Chondrocyte (in vitro differentiated cells): ENCODE measurements at regions not wholly inside any gene's neighbourhood (a gene's known extent, or its start where the extent isn't known, plus 50 kb on each side); places are given as distances from the start of the nearest gene placed in this dataset.
"Not testable (repeated sequence)": the region's sequence is repeated elsewhere in the genome, so short reads cannot be mapped to it uniquely, and the experiment has no call there.

Source experiments
- DNase-seq: peaks from one replicate; pipeline ENCODE4 v3.0.0; 2021; ENCODE audit warnings: mixed read lengths, low spot score
- H3K27ac Mint-ChIP-seq: one replicate; pipeline ENCODE4 v1.8.0; 2021; ENCODE audit warnings: mild to moderate bottlenecking, moderate library complexity, mixed read lengths; ENCODE audit not compliant: unreplicated experiment
- H3K27me3 Mint-ChIP-seq: 2 replicates; pipeline ENCODE4 v1.8.0; 2021; ENCODE audit warnings: low read depth, mixed read lengths
- H3K36me3 Mint-ChIP-seq: 2 replicates; pipeline ENCODE4 v1.8.0; 2021; ENCODE audit warnings: low read depth, mixed read lengths
- H3K4me1 Mint-ChIP-seq: 2 replicates; pipeline ENCODE4 v1.8.0; 2021; ENCODE audit warnings: low read depth, mild to moderate bottlenecking, mixed read lengths
- H3K4me3 Mint-ChIP-seq: one replicate; pipeline ENCODE4 v1.8.0; 2021; ENCODE audit warnings: mild to moderate bottlenecking, moderate library complexity, mixed read lengths; ENCODE audit not compliant: unreplicated experiment
- H3K9me3 Mint-ChIP-seq: 2 replicates; pipeline ENCODE4 v1.8.0; 2021; ENCODE audit warnings: low read depth, mixed read lengths
- TF ChIP-seq, protein P1 (sequence below): fragments of 200-600 bp; sonication (generic); IDR thresholded peaks from 2 replicates; pipeline ENCODE4 v1.5.0; 2021; ENCODE audit warnings: antibody characterized with exemption, mild to moderate bottlenecking, moderate library complexity

GRCh38 chr2:114018464-114018863 lies 128.6 kb downstream of the ACTR3 start:
- not testable (repeated sequence) for H3K4me1 Mint-ChIP-seq, H3K36me3 Mint-ChIP-seq, H3K27me3 Mint-ChIP-seq, H3K9me3 Mint-ChIP-seq, DNase-seq, H3K4me3 Mint-ChIP-seq, H3K27ac Mint-ChIP-seq

DNA sequence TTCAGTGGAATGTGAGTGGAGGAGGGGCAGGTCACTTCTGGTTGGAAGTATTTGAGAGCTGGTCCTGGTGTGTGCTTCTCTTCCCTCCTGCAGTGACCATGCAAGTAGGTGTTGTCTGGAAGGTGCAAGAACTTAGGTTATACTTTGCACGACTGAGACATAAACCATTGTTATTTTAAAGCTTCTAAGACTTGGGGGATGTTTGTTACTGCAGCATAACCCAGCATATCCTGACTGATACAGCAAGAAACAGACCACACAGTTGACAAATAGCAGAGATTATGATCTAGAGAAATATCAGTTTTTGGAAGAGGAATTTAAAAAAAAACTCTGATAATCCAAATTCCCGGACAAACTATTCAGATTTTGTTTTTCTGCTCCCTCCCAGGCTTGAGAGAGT lies 130.8 kb downstream of the ACTR3 start:
- no peak overlapping the region for H3K4me3 Mint-ChIP-seq

GRCh38 chr2:114022360-114023085 lies 132.6 kb downstream of the ACTR3 start:
- Mint-ChIP-seq H3K4me1 (peaks cover 9% of the 10 kb centered on the region), H3K36me3 (no peaks in the 10 kb centered on the region), H3K27ac (peak overlapping the region; percentile 9), H3K9me3 (peaks cover 4% of the 10 kb centered on the region), H3K27me3 (peaks cover 2% of the 10 kb centered on the region), H3K4me3 (no peak overlapping the region)
- no peak for DNase-seq
- TF ChIP-seq, protein P1, sequence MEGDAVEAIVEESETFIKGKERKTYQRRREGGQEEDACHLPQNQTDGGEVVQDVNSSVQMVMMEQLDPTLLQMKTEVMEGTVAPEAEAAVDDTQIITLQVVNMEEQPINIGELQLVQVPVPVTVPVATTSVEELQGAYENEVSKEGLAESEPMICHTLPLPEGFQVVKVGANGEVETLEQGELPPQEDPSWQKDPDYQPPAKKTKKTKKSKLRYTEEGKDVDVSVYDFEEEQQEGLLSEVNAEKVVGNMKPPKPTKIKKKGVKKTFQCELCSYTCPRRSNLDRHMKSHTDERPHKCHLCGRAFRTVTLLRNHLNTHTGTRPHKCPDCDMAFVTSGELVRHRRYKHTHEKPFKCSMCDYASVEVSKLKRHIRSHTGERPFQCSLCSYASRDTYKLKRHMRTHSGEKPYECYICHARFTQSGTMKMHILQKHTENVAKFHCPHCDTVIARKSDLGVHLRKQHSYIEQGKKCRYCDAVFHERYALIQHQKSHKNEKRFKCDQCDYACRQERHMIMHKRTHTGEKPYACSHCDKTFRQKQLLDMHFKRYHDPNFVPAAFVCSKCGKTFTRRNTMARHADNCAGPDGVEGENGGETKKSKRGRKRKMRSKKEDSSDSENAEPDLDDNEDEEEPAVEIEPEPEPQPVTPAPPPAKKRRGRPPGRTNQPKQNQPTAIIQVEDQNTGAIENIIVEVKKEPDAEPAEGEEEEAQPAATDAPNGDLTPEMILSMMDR, result no peak

More for the DNA sequence above, 130.8 kb downstream of the ACTR3 start:
- H3K27ac Mint-ChIP-seq, result no peak overlapping the region
- TF ChIP-seq, protein P1, result no peak
- peaks cover 9% of the 10 kb centered on the region for H3K4me1 Mint-ChIP-seq
- DNase-seq, result no peak
- H3K27me3 Mint-ChIP-seq, result peaks cover 6% of the 10 kb centered on the region
- no peaks in the 10 kb centered on the region for H3K36me3 Mint-ChIP-seq
- H3K9me3 Mint-ChIP-seq, result peaks cover 6% of the 10 kb centered on the region

- Mint-ChIP-seq H3K9me3 (peaks cover 8% of the 10 kb centered on the region), H3K27ac (no peak overlapping the region), H3K4me3 (no peak overlapping the region), H3K36me3 (no peaks in the 10 kb centered on the region), H3K4me1 (peaks cover 9% of the 10 kb centered on the region), H3K27me3 (peaks cover 6% of the 10 kb centered on the region)
- TF ChIP-seq, protein P1, result no peak
- no peak for DNase-seq
Observed at GRCh38 chr2:114024326-114024725, 134.4 kb downstream of the ACTR3 start.

DNA sequence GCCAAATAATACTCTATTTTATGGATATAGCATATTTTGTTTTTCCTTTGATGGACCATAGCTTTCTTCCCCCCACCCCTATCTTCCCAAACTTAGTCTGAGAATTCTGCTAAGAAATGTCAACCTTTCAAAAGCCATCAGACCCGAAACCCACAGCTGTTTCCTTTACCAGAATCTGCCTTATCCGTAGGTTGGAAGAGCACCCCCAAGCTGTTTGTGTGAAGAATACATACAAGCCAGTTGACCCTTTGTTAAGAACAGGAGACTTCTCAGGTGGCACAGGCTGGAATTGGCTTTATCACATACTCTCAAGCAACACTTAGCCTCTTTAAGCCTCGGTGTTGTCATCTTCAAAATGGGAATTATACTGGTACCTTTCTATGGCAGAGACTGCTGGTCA lies 135.1 kb downstream of the ACTR3 start:
- peaks cover 8% of the 10 kb centered on the region for H3K9me3 Mint-ChIP-seq
- H3K27ac Mint-ChIP-seq, result no peak overlapping the region
- DNase-seq, result no peak
- H3K4me1 Mint-ChIP-seq, result peaks cover 9% of the 10 kb centered on the region
- H3K4me3 Mint-ChIP-seq, result no peak overlapping the region
- H3K36me3 Mint-ChIP-seq, result no peaks in the 10 kb centered on the region
- TF ChIP-seq, protein P1, result no peak
- H3K27me3 Mint-ChIP-seq, result peaks cover 6% of the 10 kb centered on the region

DNA sequence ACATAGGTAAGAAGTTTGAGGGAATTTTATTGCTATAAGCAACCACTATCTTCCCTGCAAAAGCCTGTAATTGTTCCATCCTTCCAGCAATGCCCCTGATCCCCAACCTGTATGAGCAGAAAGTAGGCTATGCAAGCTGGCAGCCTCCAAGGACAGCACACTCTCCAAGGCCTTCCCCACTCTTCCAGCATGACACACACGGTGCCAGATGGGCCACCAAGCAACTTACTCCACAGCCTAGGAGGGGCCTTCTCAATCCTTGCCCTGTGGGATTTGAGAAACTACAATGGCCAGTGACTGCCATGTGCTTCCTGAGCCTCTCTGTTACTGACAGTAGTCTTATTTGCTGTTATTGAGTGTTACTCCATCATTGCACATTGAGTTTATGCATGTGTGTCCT lies 137.5 kb downstream of the ACTR3 start:
- Mint-ChIP-seq H3K36me3 (no peaks in the 10 kb centered on the region), H3K4me3 (no peak overlapping the region), H3K4me1 (peaks cover 5% of the 10 kb centered on the region), H3K27me3 (peaks cover 16% of the 10 kb centered on the region), H3K27ac (no peak overlapping the region), H3K9me3 (peaks cover 4% of the 10 kb centered on the region)
- no peak for DNase-seq
- TF ChIP-seq, protein P1, result no peak
